ENCODE measurements at regions not wholly inside any gene's neighbourhood (a gene's known extent, or its start where the extent isn't known, plus 50 kb on each side); places are given as distances from the start of the nearest gene placed in this dataset.

DNA sequence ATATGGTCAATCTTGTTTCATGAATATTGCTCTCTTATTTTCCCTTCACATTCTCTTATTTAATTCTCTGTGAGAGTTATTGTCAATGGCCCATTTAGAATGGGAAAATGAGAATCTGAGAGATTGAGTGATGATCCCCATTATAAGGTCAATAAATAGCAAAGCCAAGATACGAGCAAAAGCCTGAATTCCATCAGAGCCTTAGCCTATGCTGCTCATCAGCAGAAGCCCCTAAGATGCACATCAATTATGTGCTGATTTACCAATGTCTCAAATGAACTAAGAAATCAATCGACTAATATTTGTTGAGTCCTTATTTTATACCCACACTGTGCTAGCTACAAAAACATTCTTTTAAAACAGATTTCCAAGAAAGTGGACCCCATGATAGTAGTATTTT, 330.8 kb upstream of the DDI1 start:
- no peak overlapping the region for H3K27ac ChIP-seq (ENCODE audit: low read depth in 1 of 2, low read length in 2 of 2)
- H3K9me3 ChIP-seq (ENCODE audit: control insufficient read depth in 4 of 4, low read length in 3 of 4): no peaks in the 10 kb centered on the region
- no peak for DNase-seq (ENCODE audit: low spot score)
- 65% methylated on average over 2 of the region's 2 CpGs for WGBS
- no peaks in the 10 kb centered on the region for H3K27me3 ChIP-seq (ENCODE audit: control insufficient read depth in 4 of 4, insufficient read depth in 4 of 4, low read length in 3 of 4)
- H3K4me1 ChIP-seq (ENCODE audit: control insufficient read depth in 4 of 4, insufficient read depth in 4 of 4, low read length in 3 of 4): no peaks in the 10 kb centered on the region
- TF ChIP-seq SP1 (IDR thresholded peaks at IDR 0.05) (no peak), YY1 (IDR thresholded peaks at IDR 0.05) (no peak), TAF1 (conservative IDR thresholded peaks at IDR 0.05) (no peak), RXRA (IDR thresholded peaks at IDR 0.05) (no peak), ATF3 (IDR thresholded peaks at IDR 0.05) (no peak), HNF4G (IDR thresholded peaks at IDR 0.05) (no peak), REST (IDR thresholded peaks at IDR 0.05) (no peak)
- TF ChIP-seq, protein P1, sequence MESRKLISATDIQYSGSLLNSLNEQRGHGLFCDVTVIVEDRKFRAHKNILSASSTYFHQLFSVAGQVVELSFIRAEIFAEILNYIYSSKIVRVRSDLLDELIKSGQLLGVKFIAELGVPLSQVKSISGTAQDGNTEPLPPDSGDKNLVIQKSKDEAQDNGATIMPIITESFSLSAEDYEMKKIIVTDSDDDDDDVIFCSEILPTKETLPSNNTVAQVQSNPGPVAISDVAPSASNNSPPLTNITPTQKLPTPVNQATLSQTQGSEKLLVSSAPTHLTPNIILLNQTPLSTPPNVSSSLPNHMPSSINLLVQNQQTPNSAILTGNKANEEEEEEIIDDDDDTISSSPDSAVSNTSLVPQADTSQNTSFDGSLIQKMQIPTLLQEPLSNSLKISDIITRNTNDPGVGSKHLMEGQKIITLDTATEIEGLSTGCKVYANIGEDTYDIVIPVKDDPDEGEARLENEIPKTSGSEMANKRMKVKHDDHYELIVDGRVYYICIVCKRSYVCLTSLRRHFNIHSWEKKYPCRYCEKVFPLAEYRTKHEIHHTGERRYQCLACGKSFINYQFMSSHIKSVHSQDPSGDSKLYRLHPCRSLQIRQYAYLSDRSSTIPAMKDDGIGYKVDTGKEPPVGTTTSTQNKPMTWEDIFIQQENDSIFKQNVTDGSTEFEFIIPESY (IDR thresholded peaks at IDR 0.05): no peak
- no peaks in the 10 kb centered on the region for H3K36me3 ChIP-seq (ENCODE audit: control insufficient read depth in 4 of 4, insufficient read depth in 3 of 4, low read depth in 1 of 4, low read length in 3 of 4)
- no peak overlapping the region for H3K9ac ChIP-seq (ENCODE audit: low read depth in 1 of 2, low read length in 2 of 2)
- H3K4me3 ChIP-seq (ENCODE audit: low read depth in 1 of 3, low read length in 3 of 3): no peak overlapping the region

GRCh38 chr11:103709371-103709770, 327.1 kb upstream of the DDI1 start:
- Histone ChIP-seq H3K36me3 (ENCODE audit: control insufficient read depth in 4 of 4, insufficient read depth in 3 of 4, low read depth in 1 of 4, low read length in 3 of 4) (no peaks in the 10 kb centered on the region), H3K9ac (ENCODE audit: low read depth in 1 of 2, low read length in 2 of 2) (no peak overlapping the region), H3K9me3 (ENCODE audit: control insufficient read depth in 4 of 4, low read length in 3 of 4) (no peaks in the 10 kb centered on the region), H3K4me1 (ENCODE audit: control insufficient read depth in 4 of 4, insufficient read depth in 4 of 4, low read length in 3 of 4) (no peaks in the 10 kb centered on the region), H3K27ac (ENCODE audit: low read depth in 1 of 2, low read length in 2 of 2) (no peak overlapping the region), H3K4me3 (ENCODE audit: low read depth in 1 of 3, low read length in 3 of 3) (no peak overlapping the region), H3K27me3 (ENCODE audit: control insufficient read depth in 4 of 4, insufficient read depth in 4 of 4, low read length in 3 of 4) (no peaks in the 10 kb centered on the region)
- DNase-seq (ENCODE audit: low spot score): no peak
- TF ChIP-seq YY1 (IDR thresholded peaks at IDR 0.05) (no peak), RAD21 (IDR thresholded peaks at IDR 0.05) (no peak), ATF3 (IDR thresholded peaks at IDR 0.05) (no peak), TAF1 (conservative IDR thresholded peaks at IDR 0.05) (no peak), NR2F2 (IDR thresholded peaks at IDR 0.05) (no peak), HNF4G (IDR thresholded peaks at IDR 0.05) (no peak), GABPA (IDR thresholded peaks at IDR 0.05 in 1 of 2, conservative IDR thresholded peaks at IDR 0.05 in 1 of 2) (no peak)
- 45% methylated on average over 2 of the region's 2 CpGs for WGBS

- Histone ChIP-seq H3K36me3 (ENCODE audit: control insufficient read depth in 4 of 4, insufficient read depth in 3 of 4, low read depth in 1 of 4, low read length in 3 of 4) (no peaks in the 10 kb centered on the region), H3K4me1 (ENCODE audit: control insufficient read depth in 4 of 4, insufficient read depth in 4 of 4, low read length in 3 of 4) (no peaks in the 10 kb centered on the region), H3K27ac (ENCODE audit: low read depth in 1 of 2, low read length in 2 of 2) (no peak overlapping the region), H3K4me3 (ENCODE audit: low read depth in 1 of 3, low read length in 3 of 3) (no peak overlapping the region), H3K9ac (ENCODE audit: low read depth in 1 of 2, low read length in 2 of 2) (no peak overlapping the region), H3K9me3 (ENCODE audit: control insufficient read depth in 4 of 4, low read length in 3 of 4) (no peaks in the 10 kb centered on the region), H3K27me3 (ENCODE audit: control insufficient read depth in 4 of 4, insufficient read depth in 4 of 4, low read length in 3 of 4) (no peaks in the 10 kb centered on the region)
- DNase-seq (ENCODE audit: low spot score): no peak
- TF ChIP-seq HNF4G (IDR thresholded peaks at IDR 0.05): no peak
- no peak for TF ChIP-seq FOXA1 (IDR thresholded peaks at IDR 0.05)
- no peak for TF ChIP-seq ATF3 (IDR thresholded peaks at IDR 0.05)
- no peak for TF ChIP-seq NR2F2 (IDR thresholded peaks at IDR 0.05)
- TF ChIP-seq TAF1 (conservative IDR thresholded peaks at IDR 0.05): no peak
- no peak for TF ChIP-seq YY1 (IDR thresholded peaks at IDR 0.05)
- TF ChIP-seq HNF4A (conservative IDR thresholded peaks at IDR 0.05): no peak
- no peak for TF ChIP-seq SP1 (IDR thresholded peaks at IDR 0.05)
- no peak for TF ChIP-seq EGR1 (IDR thresholded peaks at IDR 0.05; ENCODE audit: low read depth in 2 of 2)
- TF ChIP-seq, protein P2, sequence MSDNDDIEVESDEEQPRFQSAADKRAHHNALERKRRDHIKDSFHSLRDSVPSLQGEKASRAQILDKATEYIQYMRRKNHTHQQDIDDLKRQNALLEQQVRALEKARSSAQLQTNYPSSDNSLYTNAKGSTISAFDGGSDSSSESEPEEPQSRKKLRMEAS (IDR thresholded peaks at IDR 0.05): no peak
- TF ChIP-seq REST (IDR thresholded peaks at IDR 0.05): no peak
These were observed 322.2 kb upstream of the DDI1 start for GRCh38 chr11:103714246-103714645.

All from liver (tissue), 7 donors.